OCI-LY3 (cell line): ENCODE measurements at regions not wholly inside any gene's neighbourhood (a gene's known extent, or its start where the extent isn't known, plus 50 kb on each side); places are given as distances from the start of the nearest gene placed in this dataset.

Source experiments
- H2AFZ ChIP-seq: fragments of 200-600, 300-600 bp; shearing (Covaris generic); 2 replicates; pipeline ENCODE4 v1.6.0; 2014; ENCODE audit warnings: antibody characterized with exemption, low read depth, low read length
- H3K27ac ChIP-seq: fragments of 200-600, 300-600 bp; sonication (generic); 2 replicates; pipeline ENCODE4 v1.5.1; 2014; ENCODE audit warnings: mild to moderate bottlenecking, low read length, moderate library complexity, mixed read lengths
- H3K27me3 ChIP-seq: fragments of 200-600, 300-600 bp; sonication (generic); 2 replicates; pipeline ENCODE4 v1.6.1; 2014; ENCODE audit warnings: low read depth, low read length, mixed read lengths
- H3K36me3 ChIP-seq: fragments of 200-600, 300-600 bp; sonication (generic); replicated peaks from 2 replicates; pipeline ENCODE3; 2014; ENCODE audit warnings: low read depth, low read length, mixed read lengths
- H3K4me1 ChIP-seq: fragments of 300-600, 200-600 bp; sonication (generic); 2 replicates; pipeline ENCODE4 v1.6.1; 2014; ENCODE audit warnings: low read length, mixed read lengths
- H3K4me2 ChIP-seq: fragments of 200-600, 300-600 bp; sonication (generic); 2 replicates; pipeline ENCODE4 v1.6.1; 2014; ENCODE audit warnings: low read length, mixed read lengths
- H3K4me3 ChIP-seq: fragments of 300-600, 200-600 bp; sonication (generic); 2 replicates; pipeline ENCODE4 v1.5.1; 2014; ENCODE audit warnings: antibody characterized with exemption, mild to moderate bottlenecking, low read length, moderate library complexity
- H3K79me2 ChIP-seq: fragments of 300-600, 200-600 bp; shearing (Covaris generic); 2 replicates; pipeline ENCODE4 v1.6.1; 2014; ENCODE audit warnings: mild to moderate bottlenecking, low read length, mixed read lengths
- H3K9ac ChIP-seq: fragments of 300-600, 200-600 bp; shearing (Covaris generic); 2 replicates; pipeline ENCODE4 v1.6.0; 2014; ENCODE audit warnings: mild to moderate bottlenecking, low read length, moderate library complexity
- H3K9me3 ChIP-seq: fragments of 200-600, 300-600 bp; shearing (Covaris generic); 2 replicates; pipeline ENCODE4 v1.6.1; 2014; ENCODE audit warnings: low read length, mixed read lengths; ENCODE audit not compliant: insufficient read depth
- H4K20me1 ChIP-seq: fragments of 200-600, 300-600 bp; sonication (generic); 2 replicates; pipeline ENCODE4 v1.6.1; 2016; ENCODE audit warnings: low read length, mixed read lengths; ENCODE audit not compliant: insufficient read depth
- CTCF ChIP-seq: fragments of 200-600, 300-600 bp; sonication (generic); IDR thresholded peaks from 2 replicates; pipeline ENCODE4 v1.5.1; 2014; ENCODE audit warnings: antibody characterized with exemption, low read length, low read depth
- EZH2phosphoT487 ChIP-seq: fragments of 200-600 bp; shearing (Covaris generic); IDR thresholded peaks from 2 replicates; pipeline ENCODE4 v1.6.1; 2018; ENCODE audit warnings: antibody characterized with exemption, mixed run types, low read depth

DNA sequence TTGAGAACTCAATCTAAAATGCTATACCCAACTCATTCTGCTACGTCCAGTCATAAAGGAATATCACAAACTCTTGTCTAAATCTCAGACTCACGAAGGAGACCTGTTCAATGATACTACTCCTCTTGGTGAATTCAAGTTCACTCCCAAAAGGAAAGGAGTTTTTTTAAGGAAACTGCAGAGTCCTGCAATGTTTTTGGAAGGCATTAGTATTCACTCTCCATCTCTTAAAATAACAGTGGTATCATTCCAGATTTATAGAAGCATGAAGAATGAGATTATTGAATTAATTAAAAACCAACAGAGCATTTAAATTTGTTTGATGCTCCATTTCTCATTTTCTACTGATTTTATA, 73.4 kb downstream of the FOXD1 start:
- H2AFZ ChIP-seq: no peak overlapping the region
- no peaks in the 10 kb centered on the region for H3K9me3 ChIP-seq
- no peak overlapping the region for H3K27ac ChIP-seq
- no peak overlapping the region for H3K9ac ChIP-seq
- H4K20me1 ChIP-seq: no peaks in the 10 kb centered on the region
- H3K27me3 ChIP-seq: no peaks in the 10 kb centered on the region
- no peaks in the 10 kb centered on the region for H3K79me2 ChIP-seq
- no peaks in the 10 kb centered on the region for H3K36me3 ChIP-seq
- TF ChIP-seq CTCF: no peak
- TF ChIP-seq EZH2phosphoT487: no peak
- no peaks in the 10 kb centered on the region for H3K4me1 ChIP-seq
- H3K4me2 ChIP-seq: no peak overlapping the region
- H3K4me3 ChIP-seq: no peak overlapping the region

DNA sequence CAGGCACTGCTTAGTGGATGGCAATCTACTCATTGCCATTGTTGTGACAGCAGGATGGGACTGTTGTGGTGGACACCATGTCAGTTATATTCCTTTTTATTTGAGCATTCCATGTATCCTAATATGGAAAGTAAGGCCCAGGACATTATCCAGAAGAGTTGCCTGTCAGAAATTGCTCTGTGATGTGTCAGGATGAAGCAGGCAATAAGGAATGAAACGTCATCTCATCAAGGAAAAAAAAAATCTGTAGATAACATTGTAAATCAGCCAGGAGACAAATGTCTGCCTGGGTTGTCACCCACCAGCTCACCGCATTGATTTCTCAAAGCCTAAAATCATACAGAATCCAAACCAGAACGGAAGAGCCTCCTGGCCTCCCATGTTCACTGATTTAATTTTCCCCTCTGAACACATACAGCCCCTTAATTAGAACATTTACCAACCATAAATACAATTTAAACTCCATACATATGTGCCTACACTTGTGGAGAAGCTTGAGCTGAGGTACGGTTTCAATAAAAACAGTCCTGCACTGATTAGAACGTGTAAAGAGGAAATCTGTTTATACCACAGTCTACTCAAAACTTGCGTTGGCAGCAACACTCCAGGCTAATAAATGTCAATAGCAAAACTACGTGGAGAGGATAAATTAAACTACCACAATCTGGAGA, 73.9 kb downstream of the FOXD1 start:
- Histone ChIP-seq H3K27me3 (no peaks in the 10 kb centered on the region), H3K36me3 (no peaks in the 10 kb centered on the region), H3K4me2 (no peak overlapping the region), H3K9me3 (no peaks in the 10 kb centered on the region), H2AFZ (no peak overlapping the region), H3K9ac (no peak overlapping the region), H4K20me1 (no peaks in the 10 kb centered on the region), H3K27ac (no peak overlapping the region), H3K4me1 (no peaks in the 10 kb centered on the region), H3K79me2 (no peaks in the 10 kb centered on the region), H3K4me3 (no peak overlapping the region)
- TF ChIP-seq CTCF: no peak
- TF ChIP-seq EZH2phosphoT487: no peak

GRCh38 chr5:73373814-73374510, 74.6 kb downstream of the FOXD1 start:
- H3K9me3 ChIP-seq: no peaks in the 10 kb centered on the region
- H3K4me1 ChIP-seq: no peaks in the 10 kb centered on the region
- H3K9ac ChIP-seq: no peak overlapping the region
- H2AFZ ChIP-seq: no peak overlapping the region
- H3K36me3 ChIP-seq: no peaks in the 10 kb centered on the region
- no peaks in the 10 kb centered on the region for H4K20me1 ChIP-seq
- no peak for TF ChIP-seq EZH2phosphoT487
- no peak for TF ChIP-seq CTCF
- H3K4me2 ChIP-seq: no peak overlapping the region
- H3K4me3 ChIP-seq: no peak overlapping the region
- no peaks in the 10 kb centered on the region for H3K79me2 ChIP-seq
- no peak overlapping the region for H3K27ac ChIP-seq
- no peaks in the 10 kb centered on the region for H3K27me3 ChIP-seq

GRCh38 chr5:73370640-73371583, 77.7 kb downstream of the FOXD1 start:
- H3K4me3 ChIP-seq: no peak overlapping the region
- H3K27me3 ChIP-seq: no peaks in the 10 kb centered on the region
- H3K4me1 ChIP-seq: no peaks in the 10 kb centered on the region

More at GRCh38 chr5:73370640-73371583, 77.7 kb downstream of the FOXD1 start:
- TF ChIP-seq CTCF: no peak
- no peak for TF ChIP-seq EZH2phosphoT487
- Histone ChIP-seq H3K4me2 (no peak overlapping the region), H3K9me3 (no peaks in the 10 kb centered on the region), H4K20me1 (no peaks in the 10 kb centered on the region), H3K9ac (no peak overlapping the region), H3K36me3 (no peaks in the 10 kb centered on the region), H3K27ac (no peak overlapping the region), H2AFZ (no peak overlapping the region), H3K79me2 (no peaks in the 10 kb centered on the region)
